ENCODE measurements at regions not wholly inside any gene's neighbourhood (a gene's known extent, or its start where the extent isn't known, plus 50 kb on each side); places are given as distances from the start of the nearest gene placed in this dataset.
"Not testable (repeated sequence)": the region's sequence is repeated elsewhere in the genome, so short reads cannot be mapped to it uniquely, and the experiment has no call there.

GRCh38 chr20:53676987-53677386, 83.3 kb upstream of the ZNF217 start:
- DNase-seq (ENCODE audit: low read depth in 2 of 2, low spot score in 1 of 2), result no peak

GRCh38 chr20:53676519-53676822, 82.8 kb upstream of the ZNF217 start:
- no peak for DNase-seq (ENCODE audit: low read depth in 2 of 2, low spot score in 1 of 2)

DNA sequence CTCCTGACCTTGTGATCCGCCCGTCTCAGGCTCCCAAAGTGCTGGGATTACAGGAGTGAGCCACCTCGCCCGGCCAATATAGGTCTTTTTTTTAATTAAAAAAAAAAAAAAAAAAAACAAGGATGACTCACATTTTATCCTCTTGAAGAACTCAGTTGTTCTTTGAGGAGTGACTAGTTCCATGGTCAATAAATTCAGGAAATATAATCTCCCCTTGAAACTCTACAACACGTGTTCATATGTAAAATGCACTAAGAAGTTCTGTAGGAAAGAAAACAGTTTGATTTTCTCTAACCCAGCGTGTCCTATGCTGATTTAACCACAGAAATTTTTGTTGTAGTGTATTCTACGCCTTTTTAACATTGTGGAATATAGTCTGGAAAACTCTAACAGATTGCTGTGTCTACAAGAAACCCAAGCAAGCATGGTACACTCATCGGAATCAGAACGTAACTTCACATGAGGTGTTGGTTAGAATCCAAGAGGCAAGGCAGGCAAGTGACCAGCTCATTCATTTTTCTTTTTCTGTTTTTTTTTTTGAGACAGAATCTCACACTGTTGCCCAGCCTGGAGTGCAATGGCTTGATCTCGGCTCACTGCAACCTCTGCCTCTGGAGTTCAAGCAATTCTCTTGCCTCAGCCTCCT, 79.0 kb upstream of the ZNF217 start:
- DNase-seq (ENCODE audit: low read depth in 2 of 2, low spot score in 1 of 2), result no peak

DNA sequence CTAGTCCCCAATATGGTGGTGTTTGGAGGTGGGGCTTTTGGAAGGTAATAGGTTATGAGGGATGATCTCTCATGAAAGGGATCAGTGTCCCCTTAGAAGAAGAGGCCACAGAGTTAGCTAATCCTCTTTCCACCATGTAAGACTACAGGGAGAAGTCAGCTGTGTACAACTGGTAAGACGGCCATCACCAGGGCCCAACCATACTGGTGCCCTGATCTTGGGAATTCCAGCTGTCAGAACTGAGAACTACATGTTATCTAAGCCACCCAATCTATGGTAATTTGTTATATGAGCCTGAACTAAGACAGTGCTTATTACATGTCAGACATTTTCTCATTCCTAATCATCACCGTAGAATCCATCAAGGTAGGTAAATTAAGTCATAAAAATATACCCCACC, 77.7 kb upstream of the ZNF217 start:
- DNase-seq (ENCODE audit: low read depth in 2 of 2, low spot score in 1 of 2), result no peak

GRCh38 chr20:53669517-53670313, 76.1 kb upstream of the ZNF217 start:
- DNase-seq (ENCODE audit: low read depth in 2 of 2, low spot score in 1 of 2), result not testable (repeated sequence)

- DNase-seq (ENCODE audit: low read depth in 2 of 2, low spot score in 1 of 2), result no peak
These were observed 75.4 kb upstream of the ZNF217 start for GRCh38 chr20:53668992-53669391.

GRCh38 chr20:53666144-53666543, 72.5 kb upstream of the ZNF217 start:
- DNase-seq (ENCODE audit: low read depth in 2 of 2, low spot score in 1 of 2), result no peak

DNA sequence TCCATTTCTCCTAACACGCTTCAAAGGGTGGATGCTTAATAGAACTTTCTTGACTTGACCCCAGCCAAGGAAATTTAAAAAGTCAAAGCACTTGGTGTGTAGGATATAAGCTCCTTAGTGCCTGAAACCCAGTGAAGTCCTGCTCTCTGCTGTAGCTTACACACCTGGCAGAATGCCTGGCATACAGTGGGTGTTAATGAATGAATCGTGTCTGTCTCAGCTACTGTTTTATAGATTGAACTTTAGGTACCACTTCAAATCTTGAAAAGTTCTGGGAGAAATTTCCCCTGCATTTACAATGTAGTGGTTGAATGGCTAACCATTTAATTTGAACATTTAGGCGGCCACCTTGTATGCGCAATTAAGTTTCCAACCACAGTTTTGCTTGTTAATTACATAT, 70.5 kb upstream of the ZNF217 start:
- DNase-seq (ENCODE audit: low read depth in 2 of 2, low spot score in 1 of 2), result no peak

DNA sequence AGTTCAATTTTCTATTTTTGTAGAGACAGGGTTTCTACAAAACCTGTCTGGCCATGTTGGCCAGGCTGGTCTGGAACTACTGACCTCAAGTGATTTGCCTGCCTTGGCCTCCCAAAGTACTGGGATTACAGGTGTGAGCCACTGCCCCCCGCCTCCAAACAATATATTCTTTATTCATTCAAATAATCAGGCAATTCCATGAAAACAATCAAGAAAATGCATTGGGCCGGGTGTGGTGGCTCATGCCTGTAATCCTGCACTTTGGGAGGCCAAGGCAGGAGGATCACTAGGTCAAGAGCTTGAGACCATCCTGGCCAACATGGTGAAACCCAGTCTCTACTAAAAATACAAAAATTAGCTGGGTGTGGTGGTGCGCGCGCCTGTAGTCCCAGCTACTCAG, 69.9 kb upstream of the ZNF217 start:
- not testable (repeated sequence) for DNase-seq (ENCODE audit: low read depth in 2 of 2, low spot score in 1 of 2)

GRCh38 chr20:53662595-53662994, 69.0 kb upstream of the ZNF217 start:
- no peak for DNase-seq (ENCODE audit: low read depth in 2 of 2, low spot score in 1 of 2)

DNA sequence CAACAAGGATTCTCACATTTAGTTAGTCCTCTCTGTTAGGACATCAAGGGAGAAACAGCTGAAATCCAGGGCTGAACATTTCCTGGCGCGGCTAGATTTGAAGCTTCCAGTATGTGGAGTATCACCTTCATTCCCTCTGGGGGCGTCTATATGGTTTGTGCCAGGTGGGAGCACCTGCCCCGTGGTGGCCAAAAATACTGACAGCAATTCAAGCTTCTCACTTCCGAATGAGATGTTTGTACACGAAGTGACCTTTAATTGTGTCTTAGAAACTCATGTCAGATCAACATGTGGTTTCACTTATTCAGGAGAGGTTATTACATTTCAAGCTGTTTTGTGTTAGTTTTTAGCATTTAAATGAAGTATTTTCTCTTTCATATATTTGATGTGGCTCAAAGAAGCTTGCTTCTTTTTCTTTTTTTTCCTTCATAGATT, 67.3 kb upstream of the ZNF217 start:
- DNase-seq (ENCODE audit: low read depth in 2 of 2, low spot score in 1 of 2), result no peak

DNA sequence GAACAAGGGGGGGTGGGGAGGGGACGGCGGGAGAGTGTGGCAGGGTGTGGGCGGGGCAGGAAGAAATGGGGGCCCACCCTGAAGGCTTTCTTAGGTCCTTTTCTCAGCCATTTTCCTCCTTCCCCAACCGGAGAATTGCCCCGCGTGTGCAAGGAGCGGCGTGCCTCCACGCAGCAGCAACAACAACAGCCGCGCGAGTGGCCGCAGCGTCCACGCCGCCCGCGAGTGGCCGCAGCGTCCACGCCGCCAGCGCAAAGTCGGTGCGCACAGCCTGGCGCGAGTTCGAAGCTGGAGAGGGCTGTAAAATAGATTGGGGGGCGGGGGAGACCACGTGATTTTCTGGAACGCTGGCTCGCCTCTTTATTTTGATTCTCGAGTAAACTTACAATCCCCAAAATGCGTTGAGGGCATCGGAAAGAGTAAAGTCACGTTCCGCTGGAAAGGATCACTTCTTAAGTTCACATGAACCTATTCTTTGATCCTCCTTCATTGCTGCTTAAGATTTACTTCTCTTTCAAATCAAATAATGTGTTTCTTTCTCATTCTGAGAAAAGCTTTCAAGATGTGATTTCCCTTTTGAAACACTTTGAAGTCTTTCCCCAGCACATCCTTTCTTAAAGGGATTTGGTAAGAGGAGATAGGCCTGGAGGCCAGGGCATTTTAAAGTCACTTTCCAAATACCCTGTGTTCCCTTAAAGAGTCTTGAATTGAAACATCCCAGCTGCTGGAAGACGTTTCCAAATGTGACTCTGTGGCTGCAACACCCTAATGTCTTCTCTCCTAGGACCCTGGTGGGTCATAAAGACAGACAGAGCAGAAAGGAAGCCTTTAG, 66.7 kb upstream of the ZNF217 start:
- no peak for DNase-seq (ENCODE audit: low read depth in 2 of 2, low spot score in 1 of 2)

- DNase-seq (ENCODE audit: low read depth in 2 of 2, low spot score in 1 of 2), result no peak
These were observed 65.3 kb upstream of the ZNF217 start for GRCh38 chr20:53658973-53659372.

DNA sequence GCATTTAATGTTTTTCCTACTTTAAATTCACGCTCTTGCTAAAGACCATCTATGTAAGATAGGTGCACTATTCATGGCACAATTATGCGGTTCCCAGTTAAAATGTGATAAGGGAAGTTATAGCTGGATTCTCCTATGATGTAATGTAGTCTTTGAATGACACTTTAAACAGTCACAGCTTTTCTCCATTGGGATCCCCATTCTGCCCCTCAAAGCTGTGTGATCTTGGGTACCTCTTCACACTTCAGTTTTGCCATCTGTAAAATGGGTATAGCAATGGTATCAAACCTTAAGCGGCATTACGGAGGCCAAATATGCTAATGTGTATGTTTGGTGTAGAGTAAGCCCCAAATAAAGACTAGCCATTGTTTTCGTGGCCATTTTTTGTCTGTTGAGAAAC, 64.7 kb upstream of the ZNF217 start:
- DNase-seq (ENCODE audit: low read depth in 2 of 2, low spot score in 1 of 2), result no peak

GRCh38 chr20:53657732-53658131, 64.1 kb upstream of the ZNF217 start:
- DNase-seq (ENCODE audit: low read depth in 2 of 2, low spot score in 1 of 2), result no peak

DNA sequence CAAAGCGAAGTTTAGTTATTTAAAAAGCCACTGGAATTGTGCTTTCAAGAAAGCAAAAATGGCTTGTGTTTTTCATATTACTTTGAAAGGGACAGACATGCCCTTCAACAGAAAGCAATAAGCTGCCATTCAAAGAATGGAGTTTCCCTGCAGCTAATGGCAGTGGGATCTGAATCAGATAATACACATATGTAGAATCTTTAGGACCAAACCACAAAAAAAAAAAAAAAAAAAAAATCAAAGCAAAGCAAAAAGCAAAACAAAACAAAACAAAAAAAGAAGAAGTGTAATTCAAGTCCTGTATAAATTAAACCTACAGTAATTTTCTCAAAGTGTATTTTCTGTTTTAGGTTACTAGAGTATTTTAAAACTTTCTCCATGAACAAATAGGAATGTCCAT, 63.6 kb upstream of the ZNF217 start:
- no peak for DNase-seq (ENCODE audit: low read depth in 2 of 2, low spot score in 1 of 2)

GRCh38 chr20:53656293-53657202, 62.9 kb upstream of the ZNF217 start:
- DNase-seq (ENCODE audit: low read depth in 2 of 2, low spot score in 1 of 2), result no peak

DNA sequence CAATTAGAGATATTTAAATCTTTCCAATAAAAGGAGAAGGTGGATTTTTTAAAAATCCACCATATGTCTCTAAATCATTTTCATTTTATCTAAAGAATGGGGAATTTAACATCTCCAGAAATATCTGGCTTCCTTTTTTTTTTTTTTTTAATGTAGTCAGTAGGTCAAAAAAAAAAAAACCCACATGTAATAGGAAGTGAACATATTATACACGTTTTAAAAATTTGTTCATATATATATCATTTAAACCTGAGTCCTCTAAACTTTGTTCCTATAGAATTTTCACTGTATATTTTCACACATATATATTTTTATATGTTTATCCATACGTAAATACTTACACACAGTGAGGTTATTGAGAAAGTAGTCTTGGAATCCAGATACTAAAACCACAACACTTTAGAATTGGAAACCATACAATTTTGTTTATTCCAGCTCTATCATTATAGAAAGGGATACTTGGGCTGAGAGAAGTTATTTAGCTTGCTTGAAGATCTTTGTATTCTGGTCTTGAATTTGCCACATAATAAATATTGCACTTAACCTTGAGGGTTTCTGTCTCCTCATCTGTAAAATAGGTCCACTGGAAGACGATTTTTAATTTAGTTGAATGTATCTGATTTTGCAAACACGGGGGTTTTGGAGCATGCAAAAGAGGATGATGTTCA, 62.1 kb upstream of the ZNF217 start:
- DNase-seq (ENCODE audit: low read depth in 2 of 2, low spot score in 1 of 2), result no peak

DNA sequence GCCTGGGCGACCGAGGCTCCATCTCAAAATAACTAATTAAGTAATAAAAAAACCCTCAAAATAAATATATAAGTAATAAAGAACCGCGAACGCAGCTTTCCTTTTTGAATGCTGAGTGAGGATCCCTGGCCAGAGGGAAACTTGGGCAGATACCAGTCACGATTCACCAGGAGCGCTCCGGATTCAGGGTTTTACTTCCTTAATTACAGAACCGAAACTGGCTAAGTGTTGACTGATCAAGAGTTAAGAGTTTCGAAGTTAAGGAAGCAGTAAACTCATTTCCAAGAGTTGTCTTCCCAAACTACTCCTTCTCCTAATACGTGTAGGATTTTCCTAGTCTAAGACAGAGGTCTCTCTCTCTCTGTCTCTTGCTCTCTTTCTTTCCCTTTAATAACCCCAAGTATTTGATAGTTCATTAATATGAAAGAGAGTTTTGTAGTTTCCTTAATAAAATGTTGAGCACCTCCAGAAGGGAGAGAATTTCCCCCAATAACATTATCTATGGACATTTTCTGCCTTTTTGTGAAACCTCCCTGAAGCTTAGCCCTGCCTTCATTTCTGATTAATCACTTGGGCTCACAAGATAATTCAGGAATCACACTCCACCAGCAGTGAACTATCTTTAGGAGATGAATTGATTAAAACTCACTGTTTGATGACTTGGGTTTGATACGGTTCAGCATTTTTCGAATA, 61.4 kb upstream of the ZNF217 start:
- DNase-seq (ENCODE audit: low read depth in 2 of 2, low spot score in 1 of 2), result no peak

DNA sequence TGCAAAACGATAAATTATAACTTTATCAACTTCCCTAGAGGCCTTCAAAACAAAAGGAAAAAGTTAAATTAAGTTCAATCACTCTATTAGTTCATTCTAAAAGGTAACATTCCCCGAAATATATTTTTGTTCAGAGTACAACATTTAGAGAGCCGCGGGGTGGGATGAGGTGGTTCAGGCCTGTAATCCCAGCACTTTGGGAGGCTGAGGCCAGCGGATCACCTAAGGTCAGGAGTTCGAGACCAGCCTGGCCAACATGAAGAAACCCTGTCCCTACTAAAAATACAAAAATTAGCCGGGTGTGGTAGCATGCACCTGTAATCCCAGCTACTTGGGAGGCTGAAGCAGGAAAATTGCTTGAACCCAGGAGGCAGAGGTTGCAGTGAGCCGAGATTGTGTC, 60.9 kb upstream of the ZNF217 start:
- DNase-seq (ENCODE audit: low read depth in 2 of 2, low spot score in 1 of 2), result not testable (repeated sequence)
